ENCODE measurements at regions not wholly inside any gene's neighbourhood (a gene's known extent, or its start where the extent isn't known, plus 50 kb on each side); places are given as distances from the start of the nearest gene placed in this dataset.

GRCh38 chr1:214107322-214108096 lies 119.7 kb downstream of the PROX1 start:
- no peak overlapping the region for H3K27ac ChIP-seq (ENCODE audit: low read length)
- no peaks in the 10 kb centered on the region for H3K9me3 ChIP-seq (ENCODE audit: control insufficient read depth, insufficient read depth, low read depth, low read length)
- CTCF ChIA-PET, result interaction anchor here (0.7 kb wide), 1 partner anchor 46 kb away, joined by 7 read pairs; no protein-coding TSS in a partner anchor
- in situ Hi-C loops (cut with HindIII; ENCODE audit: low pct_unique_long_range_greater_than_20kb, low sequenced_read_pairs), result no loop called here
- H3K36me3 ChIP-seq (ENCODE audit: control insufficient read depth, insufficient read depth, low read length), result no peaks in the 10 kb centered on the region
- BruUV-seq (replicated peaks), result no TSS peak
- POLR2A ChIA-PET, result no interaction called here
- TF ChIP-seq CTCF (IDR thresholded peaks at IDR 0.05), result no peak
- TF ChIP-seq POLR2AphosphoS5 (IDR thresholded peaks at IDR 0.05; ENCODE audit: low read depth, low read length), result no peak
- TF ChIP-seq SIN3A (IDR thresholded peaks at IDR 0.05; ENCODE audit: borderline replicate concordance, insufficient read depth, low read depth, low read length), result no peak
- H3K4me1 ChIP-seq (ENCODE audit: control insufficient read depth, insufficient read depth, low read length), result no peaks in the 10 kb centered on the region; the same call in none of the 2 replicates
- DNase-seq (ENCODE audit: low read depth, low spot score) (no peak), ATAC-seq (peak; percentile 76)
- H3K4me3 ChIP-seq (ENCODE audit: low read depth in 2 of 2, low read length in 2 of 2), result peak overlapping the region; percentile 39 to 66
- H3K27me3 ChIP-seq (ENCODE audit: control insufficient read depth, insufficient read depth, low read length), result no peaks in the 10 kb centered on the region
- intact Hi-C loops (cut with micrococcal nuclease; ENCODE audit: unreplicated experiment), result no loop called here

DNA sequence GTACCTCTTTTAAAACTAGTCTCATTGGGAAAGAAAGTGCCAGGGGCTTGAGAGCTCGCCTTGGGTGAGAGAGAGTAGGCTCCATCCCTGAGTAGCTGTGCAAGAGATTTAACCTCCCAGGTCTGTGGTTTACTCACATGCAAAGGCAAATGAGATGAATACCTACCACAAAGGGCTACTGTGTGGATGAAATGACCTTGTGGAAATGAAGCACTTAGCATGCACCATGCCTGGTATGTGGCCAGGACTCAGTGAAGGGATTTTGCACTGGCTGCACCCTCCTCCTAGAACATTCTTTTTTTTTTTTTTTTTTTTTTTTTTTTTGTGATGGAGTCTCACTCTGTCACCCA lies 120.3 kb downstream of the PROX1 start:
- BruUV-seq (replicated peaks), result no TSS peak

GRCh38 chr1:214111796-214112195 lies 124.0 kb downstream of the PROX1 start:
- Histone ChIP-seq H3K36me3 (ENCODE audit: control insufficient read depth, insufficient read depth, low read length) (no peaks in the 10 kb centered on the region), H3K27ac (ENCODE audit: low read length) (no peak overlapping the region), H3K27me3 (ENCODE audit: control insufficient read depth, insufficient read depth, low read length) (no peaks in the 10 kb centered on the region), H3K4me1 (ENCODE audit: control insufficient read depth, insufficient read depth, low read length) (no peaks in the 10 kb centered on the region; the same call in none of the 2 replicates), H3K4me3 (ENCODE audit: low read depth in 2 of 2, low read length in 2 of 2) (no peak overlapping the region), H3K9me3 (ENCODE audit: control insufficient read depth, insufficient read depth, low read depth, low read length) (no peaks in the 10 kb centered on the region)
- BruUV-seq (replicated peaks), result no TSS peak
- in situ Hi-C loops (cut with HindIII; ENCODE audit: low pct_unique_long_range_greater_than_20kb, low sequenced_read_pairs) (no loop called here), intact Hi-C loops (cut with micrococcal nuclease; ENCODE audit: unreplicated experiment) (no loop called here)
- TF ChIP-seq SIN3A (IDR thresholded peaks at IDR 0.05; ENCODE audit: borderline replicate concordance, insufficient read depth, low read depth, low read length) (no peak), TCF7L2 (IDR thresholded peaks at IDR 0.05; ENCODE audit: low read depth, low read length) (no peak), POLR2AphosphoS5 (IDR thresholded peaks at IDR 0.05; ENCODE audit: low read depth, low read length) (no peak), CTCF (IDR thresholded peaks at IDR 0.05) (no peak)
- TF ChIP-seq, protein P1, sequence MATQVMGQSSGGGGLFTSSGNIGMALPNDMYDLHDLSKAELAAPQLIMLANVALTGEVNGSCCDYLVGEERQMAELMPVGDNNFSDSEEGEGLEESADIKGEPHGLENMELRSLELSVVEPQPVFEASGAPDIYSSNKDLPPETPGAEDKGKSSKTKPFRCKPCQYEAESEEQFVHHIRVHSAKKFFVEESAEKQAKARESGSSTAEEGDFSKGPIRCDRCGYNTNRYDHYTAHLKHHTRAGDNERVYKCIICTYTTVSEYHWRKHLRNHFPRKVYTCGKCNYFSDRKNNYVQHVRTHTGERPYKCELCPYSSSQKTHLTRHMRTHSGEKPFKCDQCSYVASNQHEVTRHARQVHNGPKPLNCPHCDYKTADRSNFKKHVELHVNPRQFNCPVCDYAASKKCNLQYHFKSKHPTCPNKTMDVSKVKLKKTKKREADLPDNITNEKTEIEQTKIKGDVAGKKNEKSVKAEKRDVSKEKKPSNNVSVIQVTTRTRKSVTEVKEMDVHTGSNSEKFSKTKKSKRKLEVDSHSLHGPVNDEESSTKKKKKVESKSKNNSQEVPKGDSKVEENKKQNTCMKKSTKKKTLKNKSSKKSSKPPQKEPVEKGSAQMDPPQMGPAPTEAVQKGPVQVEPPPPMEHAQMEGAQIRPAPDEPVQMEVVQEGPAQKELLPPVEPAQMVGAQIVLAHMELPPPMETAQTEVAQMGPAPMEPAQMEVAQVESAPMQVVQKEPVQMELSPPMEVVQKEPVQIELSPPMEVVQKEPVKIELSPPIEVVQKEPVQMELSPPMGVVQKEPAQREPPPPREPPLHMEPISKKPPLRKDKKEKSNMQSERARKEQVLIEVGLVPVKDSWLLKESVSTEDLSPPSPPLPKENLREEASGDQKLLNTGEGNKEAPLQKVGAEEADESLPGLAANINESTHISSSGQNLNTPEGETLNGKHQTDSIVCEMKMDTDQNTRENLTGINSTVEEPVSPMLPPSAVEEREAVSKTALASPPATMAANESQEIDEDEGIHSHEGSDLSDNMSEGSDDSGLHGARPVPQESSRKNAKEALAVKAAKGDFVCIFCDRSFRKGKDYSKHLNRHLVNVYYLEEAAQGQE (IDR thresholded peaks at IDR 0.05; ENCODE audit: insufficient read depth in 1 of 2, low read depth in 2 of 2, low read length in 1 of 2), result no peak
- ChIA-PET POLR2A (no interaction called here), CTCF (no interaction called here)
- ATAC-seq (peak; percentile 35; the same call in 1 of the 2 replicates), DNase-seq (ENCODE audit: low read depth, low spot score) (no peak)

More for the DNA sequence above, 120.3 kb downstream of the PROX1 start:
- ChIA-PET CTCF (no interaction called here), POLR2A (no interaction called here)
- H3K4me3 ChIP-seq (ENCODE audit: low read depth in 2 of 2, low read length in 2 of 2), result no peak overlapping the region
- intact Hi-C loops (cut with micrococcal nuclease; ENCODE audit: unreplicated experiment), result no loop called here
- DNase-seq (ENCODE audit: low read depth, low spot score) (no peak), ATAC-seq (peak; percentile 50)
- no peaks in the 10 kb centered on the region for H3K9me3 ChIP-seq (ENCODE audit: control insufficient read depth, insufficient read depth, low read depth, low read length)
- no peaks in the 10 kb centered on the region for H3K27me3 ChIP-seq (ENCODE audit: control insufficient read depth, insufficient read depth, low read length)
- H3K27ac ChIP-seq (ENCODE audit: low read length), result no peak overlapping the region
- in situ Hi-C loops (cut with HindIII; ENCODE audit: low pct_unique_long_range_greater_than_20kb, low sequenced_read_pairs), result no loop called here
- TF ChIP-seq POLR2AphosphoS5 (IDR thresholded peaks at IDR 0.05; ENCODE audit: low read depth, low read length), result no peak
- no peaks in the 10 kb centered on the region for H3K36me3 ChIP-seq (ENCODE audit: control insufficient read depth, insufficient read depth, low read length)
- no peaks in the 10 kb centered on the region; the same call in none of the 2 replicates for H3K4me1 ChIP-seq (ENCODE audit: control insufficient read depth, insufficient read depth, low read length)
